Upper lobe of left lung (tissue), 6 donors: ENCODE measurements at regions not wholly inside any gene's neighbourhood (a gene's known extent, or its start where the extent isn't known, plus 50 kb on each side); places are given as distances from the start of the nearest gene placed in this dataset.

Experiments used
- ATAC-seq, 2 donors: fragments of 200-7000 bp; cut with Tn5 transposase; one replicate each; pipeline ENCODE4 v1.9.1; 2022; ENCODE audit warnings: mild to moderate bottlenecking in 2 of 2, moderate library complexity in 2 of 2; ENCODE audit not compliant: low FRiP score in 2 of 2
- DNase-seq, 2 donors: peaks; one replicate each; pipeline ENCODE4 v3.0.0-alpha.2; 2019 to 2020
- H3K27ac ChIP-seq, 4 donors: fragments of 200-600 bp; sonication (generic); one replicate each; pipeline ENCODE4 v1.5.1; 2016 to 2019
- H3K27me3 ChIP-seq, 4 donors: fragments of 200-600 bp; sonication (generic); one replicate each; pipeline ENCODE4 v1.5.1; 2017 to 2019
- H3K36me3 ChIP-seq, 4 donors: fragments of 200-600 bp; sonication (generic); one replicate each; pipeline ENCODE4 v1.5.1; 2016 to 2019
- H3K4me1 ChIP-seq, 4 donors: fragments of 200-600 bp; sonication (generic); one replicate each; pipeline ENCODE4 v1.5.1; 2018 to 2019
- H3K4me3 ChIP-seq, 4 donors: fragments of 200-600 bp; sonication (generic); one replicate each; pipeline ENCODE4 v1.5.1; 2017 to 2019; ENCODE audit warnings: mild to moderate bottlenecking in 2 of 4, moderate library complexity in 1 of 4
- H3K9me3 ChIP-seq, 4 donors: fragments of 200-600 bp; sonication (generic); one replicate each; pipeline ENCODE4 v1.5.1; 2018 to 2019
- CTCF ChIP-seq, 6 experiments: fragments of 450-650 bp in 4 of 6; fragments of 200-600 bp in 2 of 6; sonication (generic) in 2 of 6; IDR thresholded peaks; one replicate each; pipeline ENCODE4 v1.5.1; 2016 to 2019; ENCODE audit warnings: antibody characterized with exemption in 6 of 6
- EP300 ChIP-seq, 4 donors: sonication (generic); formaldehyde crosslinking; IDR thresholded peaks; one replicate each; pipeline ENCODE4 v1.5.1; 2017; ENCODE audit warnings: antibody characterized with exemption in 4 of 4, control low read depth in 2 of 4
- POLR2A ChIP-seq, 4 donors: fragments of 450-650 bp; IDR thresholded peaks; one replicate each; pipeline ENCODE4 v1.5.1; 2016 to 2017; ENCODE audit warnings: antibody characterized with exemption in 4 of 4, mild to moderate bottlenecking in 2 of 4
- POLR2AphosphoS5 ChIP-seq, 2 donors: sonication (generic); formaldehyde crosslinking; IDR thresholded peaks; one replicate each; pipeline ENCODE4 v1.5.1; 2017; ENCODE audit warnings: antibody characterized with exemption in 2 of 2
- WGBS, 2 donors: methylation state at CpG; one replicate each; pipeline ENCODE4 v1.1.5; 2017 to 2018; 5-methylcytosine and 5-hydroxymethylcytosine counted together
- donor health status: DM: no; HTN: no; CAD: no; lungs with moderate emphysema.
- donor health status: DM: no; HTN: yes; CAD: no; lungs with severe emphysema.

- no peaks in the 10 kb centered on the region for H3K9me3 ChIP-seq
- ATAC-seq (no peak), DNase-seq (no peak)
- H3K27ac ChIP-seq: no peak overlapping the region
- no peaks in the 10 kb centered on the region for H3K27me3 ChIP-seq
- no peaks in the 10 kb centered on the region for H3K36me3 ChIP-seq
- H3K4me3 ChIP-seq: no peak overlapping the region
- no peak for TF ChIP-seq EP300 (IDR thresholded peaks at IDR 0.05)
- TF ChIP-seq POLR2A (IDR thresholded peaks at IDR 0.05): no peak
- TF ChIP-seq POLR2AphosphoS5 (IDR thresholded peaks at IDR 0.05): no peak
- TF ChIP-seq CTCF (IDR thresholded peaks at IDR 0.05): no peak
- H3K4me1 ChIP-seq: peaks cover 0 to 15% (median 11%) of the 10 kb centered on the region in 4 donors
- WGBS, 2 donors: 70 to 77% methylated on average over 3 of the region's 3 CpGs
Observed at GRCh38 chr1:55317673-55318072, 102.5 kb upstream of the USP24 start.

GRCh38 chr1:55316947-55317662 is 101.9 kb upstream of the USP24 start:
- DNase-seq (no peak), ATAC-seq (no peak)
- no peaks in the 10 kb centered on the region for H3K27me3 ChIP-seq
- no peaks in the 10 kb centered on the region for H3K9me3 ChIP-seq
- no peaks in the 10 kb centered on the region for H3K36me3 ChIP-seq
- 66 to 79% methylated on average over 7 of the region's 7 CpGs for WGBS, 2 donors
- H3K4me1 ChIP-seq: peaks cover 0 to 15% (median 11%) of the 10 kb centered on the region in 4 donors
- no peak overlapping the region for H3K27ac ChIP-seq
- TF ChIP-seq CTCF (IDR thresholded peaks at IDR 0.05) (no peak), POLR2AphosphoS5 (IDR thresholded peaks at IDR 0.05) (no peak), EP300 (IDR thresholded peaks at IDR 0.05) (no peak), POLR2A (IDR thresholded peaks at IDR 0.05) (no peak)
- no peak overlapping the region for H3K4me3 ChIP-seq

- ATAC-seq (no peak), DNase-seq (no peak)
- Histone ChIP-seq H3K27ac (no peak overlapping the region), H3K36me3 (no peaks in the 10 kb centered on the region), H3K27me3 (no peaks in the 10 kb centered on the region), H3K4me3 (no peak overlapping the region), H3K4me1 (peaks cover 0 to 15% (median 11%) of the 10 kb centered on the region in 4 donors), H3K9me3 (no peaks in the 10 kb centered on the region)
- no peak for TF ChIP-seq EP300 (IDR thresholded peaks at IDR 0.05)
- TF ChIP-seq CTCF (IDR thresholded peaks at IDR 0.05): no peak
- TF ChIP-seq POLR2A (IDR thresholded peaks at IDR 0.05): no peak
- no peak for TF ChIP-seq POLR2AphosphoS5 (IDR thresholded peaks at IDR 0.05)
- WGBS, 2 donors: 40 to 66% methylated on average over 4 of the region's 4 CpGs
Observed at GRCh38 chr1:55316502-55316901, 101.3 kb upstream of the USP24 start.

GRCh38 chr1:55315552-55315951 is 100.4 kb upstream of the USP24 start:
- no peak for ATAC-seq
- no peak for TF ChIP-seq EP300 (IDR thresholded peaks at IDR 0.05)
- TF ChIP-seq CTCF (IDR thresholded peaks at IDR 0.05): no peak
- TF ChIP-seq POLR2A (IDR thresholded peaks at IDR 0.05): no peak
- no peak for TF ChIP-seq POLR2AphosphoS5 (IDR thresholded peaks at IDR 0.05)
- WGBS, 2 donors: 96 to 100% methylated on average over 1 of the region's 1 CpG
- Histone ChIP-seq H3K27me3 (no peaks in the 10 kb centered on the region), H3K4me1 (peaks cover 0 to 15% (median 11%) of the 10 kb centered on the region in 4 donors), H3K27ac (no peak overlapping the region), H3K36me3 (no peaks in the 10 kb centered on the region), H3K9me3 (no peaks in the 10 kb centered on the region), H3K4me3 (no peak overlapping the region)
- no peak for DNase-seq

GRCh38 chr1:55314740-55315139 is 99.6 kb upstream of the USP24 start:
- 93% methylated on average over 4 of the region's 4 CpGs for WGBS, 2 donors
- no peak for ATAC-seq

More at GRCh38 chr1:55314740-55315139, 99.6 kb upstream of the USP24 start:
- Histone ChIP-seq H3K9me3 (no peaks in the 10 kb centered on the region), H3K27ac (no peak overlapping the region), H3K27me3 (no peaks in the 10 kb centered on the region), H3K4me1 (peaks cover 0 to 16% (median 12%) of the 10 kb centered on the region in 4 donors), H3K36me3 (no peaks in the 10 kb centered on the region), H3K4me3 (no peak overlapping the region)
- no peak for DNase-seq
- no peak for TF ChIP-seq EP300 (IDR thresholded peaks at IDR 0.05)
- no peak for TF ChIP-seq POLR2A (IDR thresholded peaks at IDR 0.05)
- TF ChIP-seq POLR2AphosphoS5 (IDR thresholded peaks at IDR 0.05): no peak
- no peak for TF ChIP-seq CTCF (IDR thresholded peaks at IDR 0.05)
